ENCODE measurements at regions not wholly inside any gene's neighbourhood (a gene's known extent, or its start where the extent isn't known, plus 50 kb on each side); places are given as distances from the start of the nearest gene placed in this dataset.

DNA sequence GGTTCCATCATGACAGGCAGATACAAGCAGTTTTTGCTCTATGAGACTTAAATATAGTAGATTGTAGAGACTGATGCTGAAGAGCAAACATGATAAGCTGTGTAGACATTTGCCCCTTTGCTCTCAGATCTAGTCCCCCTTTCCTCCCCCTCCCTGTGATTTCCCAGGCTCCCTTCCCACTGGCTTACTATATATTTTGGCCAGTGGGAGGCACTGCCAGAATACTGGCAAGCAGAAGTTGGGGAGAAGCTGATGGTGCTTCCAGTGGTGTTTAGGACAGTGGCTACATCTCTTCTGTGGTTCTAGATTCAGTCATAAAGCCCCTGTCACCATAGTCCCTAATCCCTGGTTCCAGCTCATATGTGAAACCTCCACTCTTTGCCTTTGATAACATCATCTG, 156.1 kb upstream of the STEAP4 start:
- Histone ChIP-seq H3K27me3 (replicated peaks; ENCODE audit: control insufficient read depth, insufficient read depth, low read length) (no peaks in the 10 kb centered on the region), H3K36me3 (ENCODE audit: control insufficient read depth, insufficient read depth, low read length) (no peaks in the 10 kb centered on the region), H3K4me3 (replicated peaks; ENCODE audit: low read depth, low read length) (no peak overlapping the region)
- TF ChIP-seq, protein P1, sequence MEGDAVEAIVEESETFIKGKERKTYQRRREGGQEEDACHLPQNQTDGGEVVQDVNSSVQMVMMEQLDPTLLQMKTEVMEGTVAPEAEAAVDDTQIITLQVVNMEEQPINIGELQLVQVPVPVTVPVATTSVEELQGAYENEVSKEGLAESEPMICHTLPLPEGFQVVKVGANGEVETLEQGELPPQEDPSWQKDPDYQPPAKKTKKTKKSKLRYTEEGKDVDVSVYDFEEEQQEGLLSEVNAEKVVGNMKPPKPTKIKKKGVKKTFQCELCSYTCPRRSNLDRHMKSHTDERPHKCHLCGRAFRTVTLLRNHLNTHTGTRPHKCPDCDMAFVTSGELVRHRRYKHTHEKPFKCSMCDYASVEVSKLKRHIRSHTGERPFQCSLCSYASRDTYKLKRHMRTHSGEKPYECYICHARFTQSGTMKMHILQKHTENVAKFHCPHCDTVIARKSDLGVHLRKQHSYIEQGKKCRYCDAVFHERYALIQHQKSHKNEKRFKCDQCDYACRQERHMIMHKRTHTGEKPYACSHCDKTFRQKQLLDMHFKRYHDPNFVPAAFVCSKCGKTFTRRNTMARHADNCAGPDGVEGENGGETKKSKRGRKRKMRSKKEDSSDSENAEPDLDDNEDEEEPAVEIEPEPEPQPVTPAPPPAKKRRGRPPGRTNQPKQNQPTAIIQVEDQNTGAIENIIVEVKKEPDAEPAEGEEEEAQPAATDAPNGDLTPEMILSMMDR (IDR thresholded peaks at IDR 0.05; ENCODE audit: insufficient read depth, low read length, poor library complexity, severe bottlenecking): no peak
- DNase-seq (ENCODE audit: extremely low read depth, insufficient read length): no peak

DNA sequence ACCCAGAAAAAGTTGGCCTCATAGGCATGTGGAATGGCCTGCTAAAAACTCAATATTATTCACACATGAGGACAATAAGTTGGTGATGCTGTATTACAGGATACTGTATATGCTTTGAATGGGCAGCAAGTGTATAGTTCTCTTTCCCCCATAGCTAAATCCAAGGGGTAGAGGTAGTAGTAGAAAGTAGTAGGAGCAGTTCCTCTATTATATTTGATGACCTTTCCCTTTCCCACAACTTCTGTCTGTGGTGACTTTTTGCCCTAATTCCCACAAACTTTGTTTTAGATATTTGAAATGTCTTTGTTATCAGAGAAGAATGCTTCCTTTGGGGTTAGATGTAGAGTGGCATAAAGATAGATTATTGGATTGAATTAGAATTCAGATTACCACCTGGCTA, 154.0 kb upstream of the STEAP4 start:
- Histone ChIP-seq H3K4me3 (replicated peaks; ENCODE audit: low read depth, low read length) (no peak overlapping the region), H3K36me3 (ENCODE audit: control insufficient read depth, insufficient read depth, low read length) (no peaks in the 10 kb centered on the region), H3K27me3 (replicated peaks; ENCODE audit: control insufficient read depth, insufficient read depth, low read length) (no peaks in the 10 kb centered on the region)
- TF ChIP-seq, protein P1 (IDR thresholded peaks at IDR 0.05; ENCODE audit: insufficient read depth, low read length, poor library complexity, severe bottlenecking): no peak
- no peak for DNase-seq (ENCODE audit: extremely low read depth, insufficient read length)

GRCh38 chr7:88458946-88459345, 152.3 kb upstream of the STEAP4 start:
- Histone ChIP-seq H3K36me3 (ENCODE audit: control insufficient read depth, insufficient read depth, low read length) (no peaks in the 10 kb centered on the region), H3K4me3 (replicated peaks; ENCODE audit: low read depth, low read length) (no peak overlapping the region), H3K27me3 (replicated peaks; ENCODE audit: control insufficient read depth, insufficient read depth, low read length) (no peaks in the 10 kb centered on the region)
- DNase-seq (ENCODE audit: extremely low read depth, insufficient read length): no peak
- TF ChIP-seq, protein P1 (IDR thresholded peaks at IDR 0.05; ENCODE audit: insufficient read depth, low read length, poor library complexity, severe bottlenecking): no peak

- no peaks in the 10 kb centered on the region for H3K27me3 ChIP-seq (replicated peaks; ENCODE audit: control insufficient read depth, insufficient read depth, low read length)
- H3K36me3 ChIP-seq (ENCODE audit: control insufficient read depth, insufficient read depth, low read length): no peaks in the 10 kb centered on the region
- no peak overlapping the region for H3K4me3 ChIP-seq (replicated peaks; ENCODE audit: low read depth, low read length)
- TF ChIP-seq, protein P1 (IDR thresholded peaks at IDR 0.05; ENCODE audit: insufficient read depth, low read length, poor library complexity, severe bottlenecking): no peak
- no peak for DNase-seq (ENCODE audit: extremely low read depth, insufficient read length)
Observed at GRCh38 chr7:88458279-88458678, 151.6 kb upstream of the STEAP4 start.

GRCh38 chr7:88457320-88457719, 150.6 kb upstream of the STEAP4 start:
- no peak for DNase-seq (ENCODE audit: extremely low read depth, insufficient read length)
- no peaks in the 10 kb centered on the region for H3K36me3 ChIP-seq (ENCODE audit: control insufficient read depth, insufficient read depth, low read length)
- H3K4me3 ChIP-seq (replicated peaks; ENCODE audit: low read depth, low read length): no peak overlapping the region
- TF ChIP-seq, protein P1 (IDR thresholded peaks at IDR 0.05; ENCODE audit: insufficient read depth, low read length, poor library complexity, severe bottlenecking): no peak
- no peaks in the 10 kb centered on the region for H3K27me3 ChIP-seq (replicated peaks; ENCODE audit: control insufficient read depth, insufficient read depth, low read length)

DNA sequence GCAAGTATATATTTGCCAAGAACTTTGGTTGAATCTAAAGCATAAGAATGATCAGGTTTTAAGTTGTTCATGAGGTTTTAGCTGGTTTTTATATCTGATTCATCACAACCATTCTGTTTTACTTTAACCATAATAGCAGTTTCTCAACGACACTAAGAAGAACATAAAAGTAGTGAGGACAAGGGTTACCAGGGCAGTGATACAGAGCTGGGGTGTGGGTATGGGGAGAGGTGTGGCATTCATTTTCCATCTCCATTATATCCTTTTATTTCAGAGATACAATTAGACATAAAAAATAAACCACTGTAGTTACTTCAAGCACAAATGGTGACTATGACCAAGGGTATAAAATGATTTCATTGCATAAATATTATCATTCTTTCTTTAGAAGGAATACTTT, 149.8 kb upstream of the STEAP4 start:
- no peak overlapping the region for H3K4me3 ChIP-seq (replicated peaks; ENCODE audit: low read depth, low read length)
- H3K36me3 ChIP-seq (ENCODE audit: control insufficient read depth, insufficient read depth, low read length): no peaks in the 10 kb centered on the region
- no peak for DNase-seq (ENCODE audit: extremely low read depth, insufficient read length)
- no peaks in the 10 kb centered on the region for H3K27me3 ChIP-seq (replicated peaks; ENCODE audit: control insufficient read depth, insufficient read depth, low read length)
- TF ChIP-seq, protein P1 (IDR thresholded peaks at IDR 0.05; ENCODE audit: insufficient read depth, low read length, poor library complexity, severe bottlenecking): no peak
